HepG2 (cell line): ENCODE measurements at regions not wholly inside any gene's neighbourhood (a gene's known extent, or its start where the extent isn't known, plus 50 kb on each side); places are given as distances from the start of the nearest gene placed in this dataset.

Source experiments
- ATAC-seq: fragments of 200-7000 bp; cut with Tn5 transposase; 3 replicates; pipeline ENCODE4 v1.9.1; 2020; ENCODE audit warnings: mild to moderate bottlenecking, moderate library complexity
- BruUV-seq: library from RNA; stranded (reverse); fragments of 400-500 nt; replicated peaks from 2 replicates; lab custom pipeline; 2021; lab: Mats Ljungman, UMichigan
- CTCF ChIA-PET: fragments of 300-600 bp; formaldehyde crosslinking; extraction: SDS; loops from one replicate; lab custom pipeline; 2021; ENCODE audit warnings: low total read pairs, inconsistent platforms, low intra/inter-chr PET ratio; lab: Yijun Ruan, JAX
- POLR2A ChIA-PET: fragments of 350-600 bp; sonication (Branson Sonifier 250); formaldehyde crosslinking; loops from one replicate; lab custom pipeline; 2020; ENCODE audit warnings: antibody characterized with exemption, inconsistent platforms; lab: Yijun Ruan, JAX
- DNase-seq: peaks from one replicate; pipeline ENCODE4 v3.0.0-alpha.2; 2015; ENCODE audit warnings: low spot score
- FAIRE-seq: peaks from 3 replicates; lab custom pipeline; 2011; peaks lifted over from hg19 to GRCh38; lab: Jason Lieb, UNC
- H2AFZ ChIP-seq: one replicate; pipeline ENCODE4 v1.6.1; 2011; ENCODE audit warnings: low read length, inconsistent platforms
- H3K27ac ChIP-seq: fragments of 300-600 bp; 3 replicates; pipeline ENCODE4 v1.8.0; 2011; ENCODE audit warnings: mixed run types, mild to moderate bottlenecking, mixed read lengths, low read length, inconsistent platforms; ENCODE audit not compliant: insufficient read depth; ENCODE audit errors: extremely low read length
- H3K27me3 ChIP-seq, 2 experiments: fragments of 200-600 bp in 1 of 2; 2 replicates in 1 of 2; 3 replicates in 1 of 2; pipeline versions ENCODE4 v1.6.0 to v1.8.0; 2011; ENCODE audit warnings: low read length in 2 of 2, mild to moderate bottlenecking in 2 of 2, moderate library complexity in 2 of 2, inconsistent platforms in 1 of 2; ENCODE audit not compliant: insufficient read depth in 2 of 2, control insufficient read depth in 1 of 2
- H3K36me3 ChIP-seq, 2 experiments: fragments of 200-600 bp in 1 of 2; replicated peaks in 1 of 2; 2 replicates in 1 of 2; 3 replicates in 1 of 2; pipeline versions ENCODE4 v1.5.1 to v1.8.0; 2011; ENCODE audit warnings: low read length in 2 of 2, inconsistent platforms in 1 of 2; ENCODE audit not compliant: insufficient read depth in 2 of 2, control insufficient read depth in 1 of 2
- H3K4me1 ChIP-seq: 2 replicates; pipeline ENCODE4 v1.5.1; 2012; ENCODE audit warnings: low read length, inconsistent platforms; ENCODE audit not compliant: insufficient read depth
- H3K4me2 ChIP-seq: 2 replicates; pipeline ENCODE4 v1.6.0; 2011; ENCODE audit warnings: low read depth, low read length, inconsistent platforms
- H3K4me3 ChIP-seq, 3 experiments: fragments of 200-600 bp in 1 of 3; sonication (generic), shearing (Covaris generic) in 1 of 3; replicated peaks in 1 of 3; 2 replicates each; pipeline ENCODE4 v1.5.1; 2011 to 2016; ENCODE audit warnings: low read length in 3 of 3, inconsistent platforms in 2 of 3, low read depth in 2 of 3, mild to moderate bottlenecking in 2 of 3, control low read depth in 1 of 3, mixed read lengths in 1 of 3; ENCODE audit not compliant: insufficient read depth in 1 of 3
- H3K79me2 ChIP-seq: one replicate; pipeline ENCODE4 v1.6.1; 2011; ENCODE audit warnings: low read length, inconsistent platforms; ENCODE audit not compliant: insufficient read depth
- H3K9ac ChIP-seq: 2 replicates; pipeline ENCODE4 v1.6.0; 2011; ENCODE audit warnings: mild to moderate bottlenecking, low read depth, low read length, inconsistent platforms; ENCODE audit not compliant: insufficient read depth
- H3K9me3 ChIP-seq: 2 replicates; pipeline ENCODE4 v1.5.1; 2012; ENCODE audit warnings: mild to moderate bottlenecking, low read length
- H4K20me1 ChIP-seq: 2 replicates; pipeline ENCODE4 v1.6.0; 2011; ENCODE audit warnings: inconsistent platforms, mild to moderate bottlenecking, low read length, moderate library complexity; ENCODE audit not compliant: insufficient read depth
- ATF7-NPFF ChIP-seq: sonication (generic); formaldehyde crosslinking; IDR thresholded peaks from 2 replicates; pipeline ENCODE4 v1.8.1; 2023; ENCODE audit warnings: mild to moderate bottlenecking, low read depth, missing genetic modification reagents, moderate library complexity
- FOXP1 ChIP-seq, 2 experiments: fragments of 450-650 bp in 1 of 2; IDR thresholded peaks; 2 replicates each; pipeline ENCODE4 v1.6.1; 2017 to 2018; ENCODE audit warnings: antibody characterized with exemption in 1 of 2
- FUBP1 ChIP-seq: sonication (generic); formaldehyde crosslinking; IDR thresholded peaks from 2 replicates; pipeline ENCODE4 v1.5.1; 2020; ENCODE audit warnings: missing genetic modification reagents, mild to moderate bottlenecking, borderline replicate concordance
- HMGXB4 ChIP-seq, 2 experiments: sonication (generic) in 1 of 2; formaldehyde crosslinking in 1 of 2; IDR thresholded peaks; 2 replicates each; pipeline versions ENCODE4 v1.4.0 to v1.6.1; 2018 to 2020; ENCODE audit warnings: missing genetic modification reagents in 2 of 2, borderline replicate concordance in 1 of 2, low read depth in 1 of 2, mild to moderate bottlenecking in 1 of 2, missing biosample characterization in 1 of 2
- NAIF1 ChIP-seq: sonication (generic); formaldehyde crosslinking; IDR thresholded peaks from 2 replicates; pipeline ENCODE4 v1.5.0; 2020; ENCODE audit warnings: mild to moderate bottlenecking, missing genetic modification reagents, borderline replicate concordance
- SIX1 ChIP-seq: sonication (generic); formaldehyde crosslinking; IDR thresholded peaks from 2 replicates; pipeline ENCODE4 v1.4.0; 2020; ENCODE audit warnings: missing genetic modification reagents, borderline replicate concordance
- SP4 ChIP-seq: sonication (generic); formaldehyde crosslinking; IDR thresholded peaks from 2 replicates; pipeline ENCODE4 v1.8.1; 2023; ENCODE audit warnings: mild to moderate bottlenecking, missing genetic modification reagents
- TAF15 ChIP-seq: fragments of 200-400 bp; formaldehyde crosslinking; IDR thresholded peaks from one replicate; pipeline ENCODE4 v1.6.1; 2018; ENCODE audit warnings: mild to moderate bottlenecking, low read depth, low read length; ENCODE audit not compliant: poor library complexity, severe bottlenecking
- ZBTB8A ChIP-seq: sonication (generic); formaldehyde crosslinking; IDR thresholded peaks from 2 replicates; pipeline ENCODE4 v1.4.0; 2020; ENCODE audit warnings: mild to moderate bottlenecking, low read depth, missing genetic modification reagents, borderline replicate concordance
- ZMAT5 ChIP-seq: sonication (generic); formaldehyde crosslinking; IDR thresholded peaks from 2 replicates; pipeline ENCODE4 v1.5.0; 2020; ENCODE audit warnings: mild to moderate bottlenecking, low read depth, missing genetic modification reagents, borderline replicate concordance
- ZNF230 ChIP-seq: sonication (generic); formaldehyde crosslinking; IDR thresholded peaks from 2 replicates; pipeline ENCODE4 v1.4.0; 2020; ENCODE audit warnings: mild to moderate bottlenecking, missing genetic modification reagents
- ZNF260 ChIP-seq: sonication (generic); formaldehyde crosslinking; IDR thresholded peaks from 2 replicates; pipeline ENCODE4 v1.4.0; 2020; ENCODE audit warnings: missing genetic modification reagents, low read depth, mild to moderate bottlenecking, borderline replicate concordance
- ZNF552 ChIP-seq: sonication (generic); formaldehyde crosslinking; IDR thresholded peaks from 2 replicates; pipeline ENCODE4 v1.9.0; 2022; ENCODE audit warnings: missing genetic modification reagents, mild to moderate bottlenecking, borderline replicate concordance
- ZNF800 ChIP-seq: sonication (generic); formaldehyde crosslinking; IDR thresholded peaks from 2 replicates; pipeline ENCODE4 v1.4.0; 2020; ENCODE audit warnings: missing genetic modification reagents
- WGBS: methylation state at CpG from one replicate; pipeline ENCODE4 v1.1.6; 2017; ENCODE audit warnings: low lambda C conversion rate; 5-methylcytosine and 5-hydroxymethylcytosine counted together
- in situ Hi-C: cut with HindIII; loops from 2 replicates; pipeline ENCODE4 v1.10.0; 2017; ENCODE audit warnings: low pct_unique_long_range_greater_than_20kb; ENCODE audit not compliant: extremely low pct_ligation_motif_present
- intact Hi-C: fragments of 100-400 bp; cut with micrococcal nuclease; formaldehyde crosslinking; loops from one replicate; pipeline ENCODE4 v1.10.0; 2022; ENCODE audit not compliant: unreplicated experiment

DNA sequence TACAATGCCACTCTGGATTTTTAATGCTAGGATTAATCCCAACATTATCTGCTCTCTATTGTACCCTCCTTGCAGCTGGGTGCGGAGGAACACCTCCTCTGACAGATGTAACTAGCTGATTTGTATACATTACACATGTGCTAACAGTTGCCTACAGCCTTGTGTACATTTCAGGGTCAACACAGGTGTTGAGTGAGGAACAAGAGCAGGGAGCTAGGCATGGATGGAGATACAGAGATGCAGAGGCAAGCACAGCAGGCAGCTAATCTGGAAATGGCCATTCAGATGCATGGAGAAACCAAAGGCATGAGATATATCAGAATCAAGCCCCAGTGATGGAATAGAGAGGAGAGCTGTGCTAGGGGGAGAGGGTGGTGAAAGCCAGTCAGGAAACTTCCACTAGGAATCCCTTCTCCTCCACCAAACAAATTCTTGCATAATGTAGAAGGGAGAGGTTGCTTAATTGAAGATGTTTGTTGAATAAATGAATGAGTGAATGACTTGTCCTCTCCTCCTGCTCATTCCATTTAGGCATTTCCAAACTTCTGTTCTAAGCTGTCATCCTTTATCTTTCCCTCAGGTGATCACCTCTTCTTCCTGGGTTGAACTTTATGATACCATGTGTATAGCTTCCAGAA lies 313.2 kb downstream of the ATP23 start (continued):
- TF ChIP-seq ZNF260 (CRISPR knock-in tag): no peak
- TF ChIP-seq ZNF800 (CRISPR knock-in tag): no peak

GRCh38 chr12:58262796-58263195 lies 321.4 kb downstream of the ATP23 start:
- Histone ChIP-seq H3K4me3 (no peak overlapping the region), H3K27ac (no peak overlapping the region), H3K27me3 (no peaks in the 10 kb centered on the region), H2AFZ (no peak overlapping the region), H3K4me1 (no peaks in the 10 kb centered on the region), H3K36me3 (no peaks in the 10 kb centered on the region), H3K79me2 (no peaks in the 10 kb centered on the region), H3K9ac (no peak overlapping the region), H3K9me3 (no peaks in the 10 kb centered on the region), H4K20me1 (no peaks in the 10 kb centered on the region), H3K4me2 (no peak overlapping the region)
- ChIA-PET POLR2A (no interaction called here), CTCF (no interaction called here)
- FAIRE-seq: no peak
- in situ Hi-C loops: no loop called here
- DNase-seq: no peak
- WGBS: 0% methylated on average over 1 of the region's 1 CpG
- no TSS peak for BruUV-seq
- intact Hi-C loops: no loop called here
- ATAC-seq: no peak
- no peak for TF ChIP-seq ZNF552 (CRISPR knock-in tag)
- TF ChIP-seq ZBTB8A: no peak
- no peak for TF ChIP-seq NAIF1 (CRISPR knock-in tag)
- no peak for TF ChIP-seq ATF7-NPFF (CRISPR knock-in tag)
- TF ChIP-seq HMGXB4 (CRISPR knock-in tag; IDR thresholded peaks at IDR 0.05; ENCODE audit: borderline replicate concordance in 1 of 2, low read depth in 1 of 2): no peak
- TF ChIP-seq TAF15: no peak
- no peak for TF ChIP-seq FUBP1 (CRISPR knock-in tag)
- no peak for TF ChIP-seq SIX1 (CRISPR knock-in tag)
- no peak for TF ChIP-seq ZMAT5 (CRISPR knock-in tag)
- no peak for TF ChIP-seq FOXP1 (IDR thresholded peaks at IDR 0.05)
- TF ChIP-seq FOXP1 (CRISPR knock-in tag; IDR thresholded peaks at IDR 0.05): no peak
- no peak for TF ChIP-seq SP4
- TF ChIP-seq ZNF230 (CRISPR knock-in tag): no peak
